ENCODE measurements at regions not wholly inside any gene's neighbourhood (a gene's known extent, or its start where the extent isn't known, plus 50 kb on each side); places are given as distances from the start of the nearest gene placed in this dataset.

DNA sequence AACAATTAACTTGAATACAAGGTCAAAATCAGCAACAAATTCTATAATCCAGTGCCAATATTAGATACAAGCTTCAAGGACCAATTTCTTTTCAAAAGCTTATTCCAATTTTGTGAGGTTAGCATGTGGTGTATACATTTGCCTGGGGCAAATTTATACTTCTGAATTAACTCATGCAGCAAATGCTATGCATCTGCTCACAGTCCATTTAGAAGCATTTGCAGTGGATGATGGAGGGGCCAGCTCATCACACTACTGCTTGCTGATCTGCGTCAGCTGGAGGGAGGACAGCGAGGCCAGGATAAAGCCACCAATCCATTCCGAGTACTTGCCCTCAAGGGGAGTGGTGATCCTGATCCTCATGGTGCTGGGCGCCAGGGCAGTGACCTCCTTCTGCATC, 474.3 kb upstream of the KIF2A start:
- DNase-seq (no peak), ATAC-seq (no peak)
- TF ChIP-seq, protein P1, sequence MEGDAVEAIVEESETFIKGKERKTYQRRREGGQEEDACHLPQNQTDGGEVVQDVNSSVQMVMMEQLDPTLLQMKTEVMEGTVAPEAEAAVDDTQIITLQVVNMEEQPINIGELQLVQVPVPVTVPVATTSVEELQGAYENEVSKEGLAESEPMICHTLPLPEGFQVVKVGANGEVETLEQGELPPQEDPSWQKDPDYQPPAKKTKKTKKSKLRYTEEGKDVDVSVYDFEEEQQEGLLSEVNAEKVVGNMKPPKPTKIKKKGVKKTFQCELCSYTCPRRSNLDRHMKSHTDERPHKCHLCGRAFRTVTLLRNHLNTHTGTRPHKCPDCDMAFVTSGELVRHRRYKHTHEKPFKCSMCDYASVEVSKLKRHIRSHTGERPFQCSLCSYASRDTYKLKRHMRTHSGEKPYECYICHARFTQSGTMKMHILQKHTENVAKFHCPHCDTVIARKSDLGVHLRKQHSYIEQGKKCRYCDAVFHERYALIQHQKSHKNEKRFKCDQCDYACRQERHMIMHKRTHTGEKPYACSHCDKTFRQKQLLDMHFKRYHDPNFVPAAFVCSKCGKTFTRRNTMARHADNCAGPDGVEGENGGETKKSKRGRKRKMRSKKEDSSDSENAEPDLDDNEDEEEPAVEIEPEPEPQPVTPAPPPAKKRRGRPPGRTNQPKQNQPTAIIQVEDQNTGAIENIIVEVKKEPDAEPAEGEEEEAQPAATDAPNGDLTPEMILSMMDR (IDR thresholded peaks at IDR 0.05): no peak
- intact Hi-C loops (cut with DNase I): no loop called here
- no peaks in the 10 kb centered on the region for H3K36me3 ChIP-seq
- H3K27ac ChIP-seq: no peak overlapping the region
- no peaks in the 10 kb centered on the region for H3K27me3 ChIP-seq
- H3K4me1 ChIP-seq: no peaks in the 10 kb centered on the region
- no peak overlapping the region for H3K4me3 ChIP-seq
- no peaks in the 10 kb centered on the region for H3K9me3 ChIP-seq
- WGBS, 2 donors: 94 to 95% methylated on average over 4 of the region's 4 CpGs

GRCh38 chr5:61837788-61838187, 468.2 kb upstream of the KIF2A start:
- TF ChIP-seq, protein P1 (IDR thresholded peaks at IDR 0.05): no peak
- Histone ChIP-seq H3K4me1 (no peaks in the 10 kb centered on the region), H3K4me3 (no peak overlapping the region), H3K27ac (no peak overlapping the region), H3K9me3 (no peaks in the 10 kb centered on the region), H3K36me3 (no peaks in the 10 kb centered on the region), H3K27me3 (peaks cover 0 to 14% (median 0%) of the 10 kb centered on the region in 7 donors)
- no peak for ATAC-seq
- intact Hi-C loops (cut with DNase I): no loop called here
- DNase-seq: no peak

DNA sequence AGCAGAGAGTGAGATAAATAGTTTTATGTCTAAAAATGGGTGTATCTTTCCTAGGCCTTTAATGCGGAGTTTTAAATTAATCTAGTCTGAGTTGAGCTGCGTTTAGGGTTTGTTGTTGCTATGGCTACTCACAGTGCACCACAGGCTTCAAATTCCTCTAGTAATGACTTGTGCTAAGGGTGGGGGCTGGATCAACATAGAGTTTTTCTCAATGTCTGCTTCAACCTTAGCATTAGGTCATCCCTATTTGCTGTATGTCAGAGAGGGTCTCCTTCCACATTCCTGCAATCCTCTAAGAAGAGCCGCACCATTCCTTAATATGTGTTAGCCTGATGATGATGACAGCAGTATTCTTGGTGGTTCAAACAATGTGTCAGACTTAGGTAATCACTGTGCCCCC, 465.6 kb upstream of the KIF2A start:
- intact Hi-C loops (cut with DNase I): no loop called here
- Histone ChIP-seq H3K27ac (no peak overlapping the region), H3K4me3 (no peak overlapping the region), H3K4me1 (no peaks in the 10 kb centered on the region), H3K36me3 (no peaks in the 10 kb centered on the region), H3K27me3 (peaks cover 0 to 14% (median 0%) of the 10 kb centered on the region in 7 donors), H3K9me3 (no peaks in the 10 kb centered on the region)
- no peak for DNase-seq
- TF ChIP-seq, protein P1 (IDR thresholded peaks at IDR 0.05): no peak
- WGBS, 2 donors: 59 to 62% methylated on average over 3 of the region's 3 CpGs
- ATAC-seq: no peak

- Histone ChIP-seq H3K4me1 (no peaks in the 10 kb centered on the region), H3K36me3 (no peaks in the 10 kb centered on the region)
- TF ChIP-seq, protein P1 (IDR thresholded peaks at IDR 0.05): no peak
Observed at GRCh38 chr5:61842840-61843239, 463.2 kb upstream of the KIF2A start.

GRCh38 chr5:61850696-61851095, 455.3 kb upstream of the KIF2A start:
- intact Hi-C loops (cut with DNase I): no loop called here
- ATAC-seq: no peak

More at GRCh38 chr5:61842840-61843239, 463.2 kb upstream of the KIF2A start:
- no peak for DNase-seq
- Histone ChIP-seq H3K9me3 (peaks cover 0 to 8% (median 0%) of the 10 kb centered on the region in 11 donors), H3K27me3 (peaks cover 0 to 14% (median 0%) of the 10 kb centered on the region in 7 donors), H3K4me3 (no peak overlapping the region), H3K27ac (no peak overlapping the region)
- intact Hi-C loops (cut with DNase I): no loop called here
- no peak for ATAC-seq
- WGBS, 2 donors: 72 to 85% methylated on average over 1 of the region's 1 CpG

More at GRCh38 chr5:61850696-61851095, 455.3 kb upstream of the KIF2A start:
- Histone ChIP-seq H3K27me3 (no peaks in the 10 kb centered on the region), H3K4me3 (no peak overlapping the region), H3K4me1 (no peaks in the 10 kb centered on the region), H3K9me3 (peaks cover 0 to 22% (median 0%) of the 10 kb centered on the region in 11 donors), H3K36me3 (no peaks in the 10 kb centered on the region), H3K27ac (no peak overlapping the region)
- no peak for DNase-seq
- TF ChIP-seq, protein P1 (IDR thresholded peaks at IDR 0.05): no peak
